ENCODE measurements at regions not wholly inside any gene's neighbourhood (a gene's known extent, or its start where the extent isn't known, plus 50 kb on each side); places are given as distances from the start of the nearest gene placed in this dataset.

- TF ChIP-seq CTCF (IDR thresholded peaks at IDR 0.05) (no peak), POLR2A (IDR thresholded peaks at IDR 0.05) (no peak)
Measured at GRCh38 chr1:242723044-242723716, 198.7 kb upstream of the PLD5 start.

All from Peyer's patch (tissue), 4 donors.